NCI-H2196 (cell line): ENCODE measurements at regions not wholly inside any gene's neighbourhood (a gene's known extent, or its start where the extent isn't known, plus 50 kb on each side); places are given as distances from the start of the nearest gene placed in this dataset.
A peak's percentile ranks its signal among the peaks of the same experiment; 100 is the strongest.

ENCODE experiments used
- DNase-seq: peaks from one replicate; lab custom pipeline; 2025; ENCODE audit not compliant: unreplicated experiment; lab: John Stamatoyannopoulos, UW

DNA sequence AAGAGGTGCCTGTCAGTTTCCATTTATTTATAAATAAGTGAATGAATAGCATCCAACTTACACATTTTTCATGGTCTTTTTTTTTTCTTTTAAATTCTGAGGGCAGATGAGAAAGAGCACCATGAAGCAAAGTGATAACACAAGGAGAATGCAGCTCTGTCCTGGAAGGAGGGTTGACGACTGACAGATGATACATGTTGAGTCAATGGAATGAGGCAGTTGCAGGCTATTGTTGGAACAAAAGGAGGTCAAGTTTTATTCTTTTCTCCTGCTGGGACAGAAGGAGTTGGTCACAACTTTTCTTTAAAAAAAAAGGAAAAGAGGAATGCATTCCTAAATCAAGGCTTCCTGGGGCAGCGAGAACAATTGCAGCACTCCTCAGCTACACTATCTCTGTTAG, 119.9 kb upstream of the PLEKHG7 start:
- DNase-seq = no peak

GRCh38 chr12:92582475-92582874, 120.3 kb upstream of the PLEKHG7 start:
- DNase-seq = peak; percentile 24

DNA sequence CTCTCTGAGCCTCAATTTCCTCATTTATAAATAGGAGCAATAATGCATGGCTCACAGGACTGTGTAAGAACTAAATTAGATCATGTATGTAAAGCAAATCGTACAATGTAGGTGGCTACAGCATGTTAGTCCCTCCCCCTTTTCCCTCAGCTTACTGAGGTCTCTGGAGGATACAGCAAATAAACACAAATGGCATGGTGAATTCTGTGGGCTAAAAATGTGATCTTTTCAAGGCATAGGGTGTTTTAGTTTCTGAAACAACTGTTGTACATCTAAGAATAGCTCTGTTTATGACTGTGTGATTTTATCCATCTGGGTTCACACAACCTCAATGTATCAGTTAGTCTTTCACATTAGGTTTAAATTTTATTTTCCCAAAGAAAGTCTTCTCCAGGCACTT, 121.2 kb upstream of the PLEKHG7 start:
- DNase-seq = no peak

DNA sequence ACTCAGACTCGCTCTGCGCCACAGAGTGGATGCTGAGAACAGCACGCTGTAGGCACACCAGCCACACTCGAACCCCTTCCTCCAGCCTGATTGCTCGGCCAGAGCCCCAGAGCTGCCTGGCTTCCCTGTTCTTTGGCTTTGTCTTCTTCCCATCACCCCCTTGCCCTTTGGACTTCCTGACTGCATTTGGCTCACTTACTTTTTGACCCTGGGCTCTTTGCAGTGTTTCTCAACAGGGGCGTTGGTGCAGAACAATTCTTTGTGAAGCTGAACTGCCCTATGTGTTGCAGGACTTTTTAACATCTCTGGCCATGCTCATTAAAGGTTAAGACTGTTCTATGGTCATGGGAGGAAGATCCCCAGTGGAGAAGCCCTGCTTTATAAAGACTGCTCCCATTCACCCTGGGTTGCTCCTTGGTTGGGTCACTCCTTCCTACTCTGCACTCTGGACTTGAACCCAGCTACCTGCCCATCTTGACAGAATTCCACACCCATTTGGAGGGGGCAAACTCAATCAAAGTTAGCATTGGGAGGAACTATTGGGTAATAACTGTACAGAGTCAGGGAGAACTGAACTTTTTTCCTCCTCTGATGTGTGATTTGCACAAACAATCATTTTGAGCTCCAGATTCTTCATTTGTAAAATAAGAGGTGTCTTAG, 127.7 kb upstream of the PLEKHG7 start:
- no peak for DNase-seq

- peak; percentile 45 for DNase-seq
Measured at GRCh38 chr12:92574051-92574783, 128.6 kb upstream of the PLEKHG7 start.

DNA sequence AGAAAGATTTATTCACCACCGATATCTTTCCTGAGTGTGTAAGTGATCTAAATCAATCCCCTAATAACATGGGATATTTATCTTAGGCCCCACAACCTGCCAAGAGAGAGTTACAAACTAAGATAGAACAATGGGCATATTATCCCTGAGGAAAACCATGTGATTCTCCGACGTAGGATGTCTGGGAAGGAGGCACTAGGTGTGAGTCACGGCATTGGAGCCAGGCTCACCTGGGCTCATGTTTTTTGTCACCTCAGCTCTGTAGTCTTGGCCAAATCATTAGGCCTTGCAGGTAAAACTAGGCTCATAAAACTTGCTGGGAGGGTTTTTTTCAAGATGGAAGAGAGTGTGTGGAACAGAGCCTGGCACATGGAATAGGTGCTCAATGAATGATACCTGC, 129.7 kb upstream of the PLEKHG7 start:
- DNase-seq = no peak

GRCh38 chr12:92571844-92572543, 130.8 kb upstream of the PLEKHG7 start:
- no peak for DNase-seq

GRCh38 chr12:92571169-92571568, 131.6 kb upstream of the PLEKHG7 start:
- no peak for DNase-seq

DNA sequence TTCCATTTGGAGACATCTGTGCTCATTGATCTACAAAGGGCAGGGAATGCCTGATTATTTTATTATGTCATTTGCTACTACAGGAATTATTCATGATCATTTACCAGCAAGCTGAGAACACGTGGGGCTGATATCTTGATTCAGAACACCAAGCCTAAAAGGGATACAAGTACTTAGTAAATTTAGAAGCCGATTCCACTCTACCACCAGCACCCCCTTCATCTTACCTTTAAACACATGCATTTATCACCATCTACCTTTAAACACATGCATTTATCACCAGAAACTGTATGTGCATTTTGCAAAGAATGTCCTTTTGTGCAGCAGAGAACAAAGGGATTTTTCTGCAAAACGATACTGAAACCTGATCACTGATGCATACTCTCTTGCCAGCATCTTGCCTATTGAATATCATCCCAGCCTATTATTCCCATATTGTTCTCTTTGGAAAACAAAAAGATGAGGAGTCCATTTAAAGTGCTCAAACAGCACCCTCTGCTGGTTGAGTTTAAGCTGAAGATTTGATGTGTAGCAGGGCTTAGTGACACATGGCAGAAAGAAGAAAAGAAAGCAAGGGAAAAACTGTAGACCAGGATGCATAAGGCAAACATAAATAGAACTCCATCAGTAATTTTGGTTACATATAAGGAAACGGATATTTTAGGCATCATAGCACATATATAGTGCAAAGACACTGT, 132.6 kb upstream of the PLEKHG7 start:
- DNase-seq = peak; percentile 77

DNA sequence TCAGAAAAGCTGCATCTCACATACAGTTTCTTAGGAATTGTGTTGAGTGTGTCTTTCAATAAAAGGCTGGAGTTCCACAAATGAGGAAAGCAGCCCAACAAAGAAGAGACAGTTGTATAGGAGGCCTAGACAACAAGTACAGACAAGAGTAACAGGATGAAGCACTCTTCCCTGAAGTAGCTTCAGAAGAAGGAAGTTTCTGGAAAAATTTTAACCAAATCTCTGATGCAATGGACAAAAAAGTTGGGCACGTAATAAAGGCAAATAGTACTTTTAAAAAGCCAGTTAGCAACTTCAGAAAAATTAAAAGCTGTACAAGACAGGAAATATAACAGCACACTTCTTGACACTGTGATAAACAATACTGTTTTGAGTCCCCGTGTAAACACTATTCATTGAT, 134.1 kb upstream of the PLEKHG7 start:
- DNase-seq = no peak

DNA sequence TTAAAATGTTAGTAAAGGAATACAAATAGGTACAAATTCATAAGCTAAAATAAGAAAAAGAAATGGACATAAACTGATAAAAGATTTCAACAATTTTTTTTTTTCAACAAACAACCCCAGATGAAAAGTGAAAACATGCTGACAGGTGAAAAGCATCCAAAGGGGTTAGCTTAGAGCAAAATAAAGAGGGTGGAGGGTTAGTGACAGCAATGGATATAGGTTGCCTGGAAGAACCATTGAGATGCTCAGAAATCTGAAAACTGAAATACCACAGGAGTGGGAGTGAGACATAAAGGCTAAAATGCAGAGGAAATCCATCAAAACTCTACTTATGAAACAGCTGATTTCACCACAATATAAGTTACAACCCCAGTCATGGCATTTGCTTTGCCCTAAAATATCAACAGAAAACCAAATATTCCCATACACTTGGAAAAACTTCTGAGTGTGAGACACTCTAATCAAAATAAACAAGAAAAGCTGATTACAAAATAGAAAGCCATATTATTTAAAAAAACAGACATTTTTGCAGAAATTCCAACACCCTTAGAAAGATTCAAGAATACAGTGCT, 136.3 kb upstream of the PLEKHG7 start:
- DNase-seq = no peak

DNA sequence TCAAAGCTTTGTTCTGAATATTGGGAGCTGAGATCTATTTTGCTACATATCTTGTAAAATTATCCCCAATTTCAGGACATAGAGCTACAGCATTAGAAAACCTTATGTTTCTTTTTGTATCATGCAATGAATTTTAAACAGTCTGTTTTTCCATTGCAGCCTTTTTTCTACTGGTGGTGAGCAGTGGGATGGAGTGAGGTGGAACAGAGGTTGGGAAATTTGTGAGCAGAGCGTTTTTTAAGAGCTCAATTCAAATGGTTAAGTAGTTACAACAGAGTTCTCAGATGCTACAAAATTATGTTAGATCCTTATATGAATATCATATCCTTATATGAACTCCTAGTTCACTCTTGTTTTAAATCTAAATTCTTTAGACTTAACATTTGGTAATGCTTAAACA, 139.0 kb upstream of the PLEKHG7 start:
- no peak for DNase-seq

DNA sequence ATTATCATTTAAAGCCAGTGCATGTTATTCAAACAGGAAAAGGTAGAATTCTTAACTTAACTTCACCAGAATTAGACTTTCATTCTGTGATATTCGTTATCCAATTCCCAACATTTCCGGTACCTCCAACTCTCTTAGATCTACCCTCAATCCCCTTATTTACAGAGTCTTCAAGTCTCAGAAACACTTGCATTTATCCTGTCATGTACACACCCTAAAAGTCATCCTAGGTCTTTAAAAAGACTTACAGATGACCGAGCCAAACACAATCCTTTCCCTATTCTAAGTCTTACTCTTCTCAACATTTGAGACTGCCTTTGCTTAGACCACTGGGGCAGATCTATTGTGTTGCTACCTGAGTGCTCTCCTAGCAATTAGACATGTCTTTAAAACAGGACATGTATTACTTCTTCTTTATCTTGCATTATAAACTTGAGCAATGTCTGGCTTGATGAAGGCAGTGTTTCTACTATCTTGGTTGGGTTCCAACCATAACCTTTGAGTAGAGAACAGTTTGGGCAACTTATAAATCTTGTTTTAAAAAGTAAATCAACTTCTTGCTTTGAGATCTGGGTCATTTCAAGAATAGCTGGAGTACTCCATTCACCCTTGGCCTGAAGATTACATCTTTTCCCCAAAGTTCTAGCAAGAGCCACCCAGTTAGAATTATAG, 140.6 kb upstream of the PLEKHG7 start:
- DNase-seq = no peak

DNA sequence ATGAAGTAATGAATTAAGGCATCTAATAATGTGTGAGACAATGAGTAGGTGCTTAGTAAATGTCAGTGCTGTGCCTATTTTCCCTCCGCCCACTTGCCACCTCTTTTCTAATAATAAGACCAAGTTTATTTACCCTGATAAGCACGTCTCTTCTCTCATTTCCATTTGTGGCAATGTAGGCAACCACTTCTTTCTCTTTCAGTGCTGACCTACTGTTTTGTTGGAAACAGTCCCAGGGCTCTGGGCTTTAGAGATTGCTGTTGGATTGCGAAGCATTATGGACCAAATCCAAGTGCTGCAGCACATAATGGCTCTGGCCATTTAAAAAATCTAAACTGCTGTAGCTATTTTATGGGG, 141.3 kb upstream of the PLEKHG7 start:
- DNase-seq = peak; percentile 89

- no peak for DNase-seq
Measured at GRCh38 chr12:92560713-92561542, 141.9 kb upstream of the PLEKHG7 start.

DNA sequence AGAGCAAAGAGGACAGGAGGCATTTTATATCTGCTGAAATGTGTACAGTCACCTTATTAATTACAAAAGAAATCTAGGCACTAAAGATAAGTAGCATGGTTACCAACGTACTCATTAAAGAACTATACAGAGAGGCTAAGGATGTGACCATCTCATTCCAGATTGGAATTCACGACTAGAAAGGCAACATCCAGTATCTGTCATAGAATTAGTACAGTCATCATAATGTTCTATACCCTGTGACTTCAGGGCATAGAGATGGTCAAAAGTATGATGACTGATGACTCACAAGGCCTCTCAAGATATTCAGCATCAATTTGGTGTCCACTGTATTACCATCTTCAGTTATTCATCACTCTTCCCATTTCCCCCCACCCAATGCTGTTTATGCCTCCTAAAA, 144.0 kb upstream of the PLEKHG7 start:
- DNase-seq = no peak

DNA sequence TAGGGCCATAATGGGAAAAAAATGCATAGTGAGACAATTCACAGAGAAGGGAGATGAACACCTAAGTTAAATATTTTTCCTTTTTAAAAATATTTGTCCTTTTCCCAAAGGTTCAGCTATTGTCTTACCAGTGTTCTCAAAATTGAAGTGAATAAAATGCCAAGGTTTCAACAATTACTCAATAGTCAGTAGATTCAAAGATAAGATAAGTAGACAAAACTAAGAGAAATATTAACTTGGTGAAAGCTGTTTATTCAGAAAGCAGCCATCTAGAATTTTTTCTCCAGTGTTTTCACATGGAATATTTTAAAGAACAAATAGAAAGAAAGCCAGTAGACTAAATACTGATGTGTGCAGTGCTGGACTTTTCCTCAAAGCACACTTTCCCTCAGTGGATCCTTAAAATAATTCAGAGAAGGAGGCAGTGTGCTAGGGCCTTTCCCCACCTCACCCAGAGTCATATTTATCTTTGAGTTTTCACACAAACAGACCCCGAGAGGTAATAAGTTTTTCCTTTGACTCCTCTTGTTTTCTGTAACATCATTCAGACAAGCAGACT, 144.5 kb upstream of the PLEKHG7 start:
- DNase-seq = no peak

GRCh38 chr12:92557422-92557724, 145.4 kb upstream of the PLEKHG7 start:
- no peak for DNase-seq

DNA sequence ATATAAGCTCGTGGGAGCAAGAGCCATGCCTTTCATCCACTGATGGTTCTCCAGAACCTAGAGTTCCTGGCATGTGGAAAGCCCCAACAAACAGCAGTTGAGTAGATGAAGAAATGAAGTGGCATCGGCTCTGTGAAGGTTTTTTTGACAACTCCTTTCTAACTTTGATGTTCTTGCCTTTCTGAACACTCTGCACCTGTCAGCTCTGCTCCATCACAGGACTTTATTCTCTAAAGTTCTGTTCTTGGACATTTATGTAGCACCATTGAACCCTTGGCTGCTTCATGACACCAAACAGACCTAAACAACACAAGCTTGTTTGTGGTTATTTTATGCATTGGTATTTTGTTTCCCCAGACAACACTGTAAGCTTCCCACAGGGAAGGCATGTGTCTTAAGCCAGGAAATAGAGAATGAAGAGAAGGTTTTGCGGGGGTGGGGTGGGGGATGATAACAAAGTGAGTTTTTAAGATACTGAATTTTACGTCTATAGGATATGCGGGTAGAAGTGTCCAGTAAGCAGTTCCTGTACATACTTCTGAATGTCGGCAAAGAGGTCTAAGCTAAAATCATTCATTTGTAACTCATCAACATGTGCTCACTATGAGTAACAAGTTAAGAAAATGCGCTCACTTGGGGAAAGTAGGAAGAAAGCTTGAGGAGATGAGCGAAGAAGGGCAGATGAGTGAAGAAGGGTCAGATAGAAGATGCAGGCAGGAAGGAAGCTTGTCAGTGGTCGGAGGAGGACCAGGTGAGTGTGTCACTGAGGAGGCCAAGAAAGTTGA, 146.0 kb upstream of the PLEKHG7 start:
- no peak for DNase-seq
